IMR-90 (cell line): ENCODE measurements at regions not wholly inside any gene's neighbourhood (a gene's known extent, or its start where the extent isn't known, plus 50 kb on each side); places are given as distances from the start of the nearest gene placed in this dataset.

Source experiments
- ATAC-seq: fragments of 200-7000 bp; cut with Tn5 transposase; 2 replicates; pipeline ENCODE4 v1.9.1; 2020; ENCODE audit warnings: low read depth, mild to moderate bottlenecking, moderate library complexity
- BruUV-seq: library from RNA; stranded (reverse); fragments of 400-500 nt; replicated peaks from 2 replicates; lab custom pipeline; 2021; lab: Mats Ljungman, UMichigan
- CTCF ChIA-PET: fragments of 300-600 bp; formaldehyde crosslinking; extraction: SDS; loops from one replicate; lab custom pipeline; 2021; ENCODE audit warnings: antibody characterized with exemption; lab: Yijun Ruan, JAX
- POLR2A ChIA-PET: fragments of 300-600 bp; sonication (Branson Sonifier 250); formaldehyde crosslinking; loops from one replicate; lab custom pipeline; 2022; ENCODE audit warnings: antibody characterized with exemption; ENCODE audit not compliant: unreplicated experiment; lab: Charles Lee
- DNase-seq: peaks from one replicate; pipeline ENCODE4 v3.0.0; 2013
- H2AFZ ChIP-seq: replicated peaks from 2 replicates; pipeline ENCODE3; 2013; ENCODE audit warnings: low read length, mild to moderate bottlenecking; ENCODE audit not compliant: poor library complexity
- H2AK5ac ChIP-seq: 2 replicates; pipeline ENCODE4 v1.6.1; 2013; ENCODE audit warnings: low read depth, low read length, inconsistent platforms
- H2AK9ac ChIP-seq: replicated peaks from 2 replicates; pipeline ENCODE3; 2013; ENCODE audit warnings: mild to moderate bottlenecking, low read depth, low read length, moderate library complexity; ENCODE audit not compliant: poor library complexity
- H2BK120ac ChIP-seq: 2 replicates; pipeline ENCODE4 v1.6.1; 2013; ENCODE audit warnings: low read depth, low read length, inconsistent platforms
- H2BK15ac ChIP-seq: 3 replicates; pipeline ENCODE4 v1.6.1; 2013; ENCODE audit warnings: low read depth, low read length, inconsistent platforms
- H2BK20ac ChIP-seq: 2 replicates; pipeline ENCODE4 v1.6.1; 2013; ENCODE audit warnings: low read depth, mild to moderate bottlenecking, inconsistent platforms, low read length, moderate library complexity
- H2BK5ac ChIP-seq: 2 replicates; pipeline ENCODE4 v1.6.1; 2013; ENCODE audit warnings: mild to moderate bottlenecking, low read depth, low read length, inconsistent platforms; ENCODE audit not compliant: poor library complexity, severe bottlenecking
- H3K14ac ChIP-seq: replicated peaks from 2 replicates; pipeline ENCODE4 v1.6.1; 2013; ENCODE audit warnings: low read depth, low read length, inconsistent platforms
- H3K18ac ChIP-seq: 2 replicates; pipeline ENCODE4 v1.6.1; 2013; ENCODE audit warnings: low read depth, low read length, control low read depth
- H3K23ac ChIP-seq: 2 replicates; pipeline ENCODE4 v1.6.1; 2013; ENCODE audit warnings: low read depth, low read length, inconsistent platforms
- H3K27ac ChIP-seq: 2 replicates; pipeline ENCODE4 v1.5.1; 2013; ENCODE audit warnings: mild to moderate bottlenecking, control low read depth, low read length; ENCODE audit not compliant: insufficient read depth
- H3K27me3 ChIP-seq: 2 replicates; pipeline ENCODE4 v1.6.1; 2013; ENCODE audit warnings: low read length; ENCODE audit not compliant: control insufficient read depth, insufficient read depth
- H3K36me3 ChIP-seq: 2 replicates; pipeline ENCODE4 v1.6.1; 2013; ENCODE audit warnings: low read length, mixed read lengths; ENCODE audit not compliant: control insufficient read depth, insufficient read depth
- H3K4ac ChIP-seq: 2 replicates; pipeline ENCODE4 v1.6.1; 2013; ENCODE audit warnings: low read depth, low read length, inconsistent platforms
- H3K4me1 ChIP-seq: 2 replicates; pipeline ENCODE4 v1.6.1; 2013; ENCODE audit warnings: low read length, mixed read lengths; ENCODE audit not compliant: control insufficient read depth, insufficient read depth
- H3K4me2 ChIP-seq: 2 replicates; pipeline ENCODE4 v1.6.1; 2013; ENCODE audit warnings: low read depth, mild to moderate bottlenecking, control low read depth, low read length, moderate library complexity
- H3K4me3 ChIP-seq: 2 replicates; pipeline ENCODE4 v1.5.1; 2013; ENCODE audit warnings: low read depth, mild to moderate bottlenecking, control low read depth, low read length, moderate library complexity; ENCODE audit not compliant: insufficient read depth
- H3K56ac ChIP-seq: 2 replicates; pipeline ENCODE4 v1.6.1; 2013; ENCODE audit warnings: low read length, inconsistent platforms; ENCODE audit not compliant: insufficient read depth; ENCODE audit errors: extremely low read depth
- H3K79me1 ChIP-seq, 2 experiments: 2 replicates each; pipeline ENCODE4 v1.6.1; 2013; ENCODE audit warnings: low read length in 2 of 2, inconsistent platforms in 1 of 2, low read depth in 1 of 2
- H3K9ac ChIP-seq: 2 replicates; pipeline ENCODE4 v1.6.1; 2013; ENCODE audit warnings: low read depth, low read length, control low read depth
- H3K9me1 ChIP-seq: 2 replicates; pipeline ENCODE4 v1.6.1; 2013; ENCODE audit warnings: low read length, inconsistent platforms; ENCODE audit not compliant: insufficient read depth
- H3K9me3 ChIP-seq: 2 replicates; pipeline ENCODE4 v1.6.1; 2013; ENCODE audit warnings: low read length; ENCODE audit not compliant: control insufficient read depth, insufficient read depth
- H4K20me1 ChIP-seq: 2 replicates; pipeline ENCODE4 v1.6.1; 2013; ENCODE audit warnings: low read length, inconsistent platforms; ENCODE audit not compliant: insufficient read depth
- H4K5ac ChIP-seq: 2 replicates; pipeline ENCODE4 v1.6.1; 2013; ENCODE audit warnings: mild to moderate bottlenecking, low read depth, low read length, control low read depth
- H4K8ac ChIP-seq, 2 experiments: 2 replicates each; pipeline ENCODE4 v1.6.1; 2013; ENCODE audit warnings: low read depth in 2 of 2, low read length in 2 of 2, control low read depth in 1 of 2, inconsistent platforms in 1 of 2
- H4K91ac ChIP-seq: 2 replicates; pipeline ENCODE4 v1.6.1; 2013; ENCODE audit warnings: low read depth, low read length, inconsistent platforms; ENCODE audit not compliant: insufficient read depth
- BHLHE40 ChIP-seq: fragments of 150-350 bp; IDR thresholded peaks from 2 replicates; pipeline ENCODE4 v1.6.1; 2016; ENCODE audit warnings: mild to moderate bottlenecking, low read depth, low read length
- CEBPB ChIP-seq: IDR thresholded peaks from 2 replicates; pipeline ENCODE4 v1.6.1; 2012; ENCODE audit warnings: low read depth, low read length, improper control_type of control experiment
- CHD1 ChIP-seq: IDR thresholded peaks from 2 replicates; pipeline ENCODE4 v1.6.1; 2012; ENCODE audit warnings: low read depth, low read length, improper control_type of control experiment
- FOS ChIP-seq: fragments of 150-350 bp; IDR thresholded peaks from 2 replicates; pipeline ENCODE4 v1.6.1; 2016; ENCODE audit warnings: low read depth, low read length
- MAZ ChIP-seq: IDR thresholded peaks from 2 replicates; pipeline ENCODE4 v1.6.1; 2012; ENCODE audit warnings: low read depth, mild to moderate bottlenecking, low read length, improper control_type of control experiment, moderate library complexity, borderline replicate concordance
- MXI1 ChIP-seq: IDR thresholded peaks from 2 replicates; pipeline ENCODE4 v1.6.1; 2012; ENCODE audit warnings: low read depth, mild to moderate bottlenecking, low read length, moderate library complexity, borderline replicate concordance
- NFE2L2 ChIP-seq: fragments of 150-350 bp; IDR thresholded peaks from 2 replicates; pipeline ENCODE4 v1.6.1; 2016; ENCODE audit warnings: low read depth, mild to moderate bottlenecking, low read length
- POLR2A ChIP-seq: IDR thresholded peaks from 2 replicates; pipeline ENCODE4 v1.6.1; 2012; ENCODE audit warnings: mild to moderate bottlenecking, low read depth, low read length
- RAD21 ChIP-seq: IDR thresholded peaks from 2 replicates; pipeline ENCODE4 v1.6.1; 2012; ENCODE audit warnings: low read length, improper control_type of control experiment
- RCOR1 ChIP-seq: IDR thresholded peaks from 2 replicates; pipeline ENCODE4 v1.6.1; 2012; ENCODE audit warnings: mild to moderate bottlenecking, low read length, improper control_type of control experiment; ENCODE audit not compliant: insufficient replicate concordance
- RFX5 ChIP-seq: IDR thresholded peaks from 2 replicates; pipeline ENCODE4 v1.8.0; 2012; ENCODE audit warnings: low read depth, mild to moderate bottlenecking, low read length, moderate library complexity
- SMC3 ChIP-seq: fragments of 150-350 bp; IDR thresholded peaks from 2 replicates; pipeline ENCODE4 v1.6.1; 2016; ENCODE audit warnings: low read depth, mild to moderate bottlenecking, antibody characterized with exemption, low read length, moderate library complexity
- WGBS, 2 experiments: methylation state at CpG; one replicate each; pipeline versions ENCODE4 v1.1.5 to v1.1.7; 2013; ENCODE audit warnings: missing lambda C conversion rate in 2 of 2; ENCODE audit not compliant: insufficient read length in 1 of 2; ENCODE audit errors: extremely low coverage in 2 of 2; 5-methylcytosine and 5-hydroxymethylcytosine counted together
- dilution Hi-C: fragments of 300-500 bp; cut with HindIII; formaldehyde crosslinking; loops from one replicate; pipeline ENCODE4 v1.14.3; 2018; ENCODE audit warnings: low sequenced_read_pairs; ENCODE audit not compliant: unreplicated experiment
- in situ Hi-C: fragments of 300-500 bp; cut with MboI; formaldehyde crosslinking; loops from 3 replicates; pipeline ENCODE4 v1.14.3; 2019; ENCODE audit warnings: low sequenced_read_pairs, inconsistent platforms, mixed read lengths
- intact Hi-C: fragments of 100-400 bp; cut with micrococcal nuclease; formaldehyde crosslinking; loops from 2 replicates; pipeline ENCODE4 v1.10.0; 2022
- TF ChIP-seq, protein P1 (sequence below): fragments of 150-350 bp; IDR thresholded peaks from 2 replicates; pipeline ENCODE4 v1.6.1; 2017; ENCODE audit warnings: mild to moderate bottlenecking, antibody characterized with exemption, low read length, low read depth
- TF ChIP-seq, protein P2 (sequence below): fragments of 150-350 bp; IDR thresholded peaks from 2 replicates; pipeline ENCODE4 v1.6.1; 2016; ENCODE audit warnings: low read depth, mild to moderate bottlenecking, low read length, moderate library complexity, borderline replicate concordance
- TF ChIP-seq, protein P3 (sequence below): conservative IDR thresholded peaks from 2 replicates; pipeline ENCODE4 v1.5.1; 2012; ENCODE audit warnings: mild to moderate bottlenecking, low read depth, low read length, improper control_type of control experiment

DNA sequence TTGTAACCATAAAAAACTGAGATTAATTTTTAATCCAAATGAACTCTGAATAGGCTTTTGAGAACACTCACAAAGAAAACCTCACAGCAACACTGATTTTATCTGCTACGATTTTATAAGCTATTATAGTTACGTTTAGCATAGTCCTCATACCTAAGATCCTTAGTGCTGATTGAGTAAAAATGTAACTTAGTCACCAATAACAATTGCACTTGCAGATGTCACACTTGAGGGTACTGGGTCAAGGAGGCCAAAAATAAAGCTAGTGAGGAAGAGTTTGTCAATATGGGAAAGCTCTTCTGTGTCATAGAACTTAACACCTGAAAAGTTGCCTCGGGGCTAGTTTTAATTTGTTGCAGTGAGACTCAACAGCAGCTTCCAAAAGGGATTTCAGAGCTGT lies 706.5 kb upstream of the FAM98A start:
- no peak overlapping the region for H2AFZ ChIP-seq
- ATAC-seq (no peak), DNase-seq (no peak)
- ChIA-PET CTCF (interaction anchor here (0.6 kb wide), 1 partner anchor 64 kb away, joined by 3 read pairs; no protein-coding TSS in a partner anchor), POLR2A (no interaction called here)
- no peak overlapping the region for H4K91ac ChIP-seq
- H2AK5ac ChIP-seq = no peak overlapping the region
- WGBS, 2 experiments = 25% methylated on average over 1 of the region's 3 CpGs; no CpG with 5 or more reads in 1 of the 2 experiments
- no peaks in the 10 kb centered on the region for H3K27me3 ChIP-seq
- no peak overlapping the region for H3K18ac ChIP-seq
- no peak overlapping the region for H3K56ac ChIP-seq
- H3K23ac ChIP-seq = no peak overlapping the region
- dilution Hi-C loops (no loop called here), in situ Hi-C loops (no loop called here), intact Hi-C loops (no loop called here)
- BruUV-seq = no TSS peak
- H3K9me1 ChIP-seq = no peaks in the 10 kb centered on the region
- no peak overlapping the region for H4K5ac ChIP-seq
- H3K14ac ChIP-seq = no peak overlapping the region
- H3K4ac ChIP-seq = no peak overlapping the region
- no peak overlapping the region for H3K4me3 ChIP-seq
- H3K36me3 ChIP-seq = no peaks in the 10 kb centered on the region
- no peak overlapping the region for H3K27ac ChIP-seq
- TF ChIP-seq RCOR1 (no peak), RFX5 (no peak), CEBPB (no peak), FOS (no peak), POLR2A (no peak), MAZ (no peak), CHD1 (no peak), BHLHE40 (no peak), MXI1 (no peak), SMC3 (no peak), NFE2L2 (no peak), RAD21 (no peak)
- TF ChIP-seq, protein P1, sequence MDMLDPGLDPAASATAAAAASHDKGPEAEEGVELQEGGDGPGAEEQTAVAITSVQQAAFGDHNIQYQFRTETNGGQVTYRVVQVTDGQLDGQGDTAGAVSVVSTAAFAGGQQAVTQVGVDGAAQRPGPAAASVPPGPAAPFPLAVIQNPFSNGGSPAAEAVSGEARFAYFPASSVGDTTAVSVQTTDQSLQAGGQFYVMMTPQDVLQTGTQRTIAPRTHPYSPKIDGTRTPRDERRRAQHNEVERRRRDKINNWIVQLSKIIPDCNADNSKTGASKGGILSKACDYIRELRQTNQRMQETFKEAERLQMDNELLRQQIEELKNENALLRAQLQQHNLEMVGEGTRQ = no peak
- TF ChIP-seq, protein P2, sequence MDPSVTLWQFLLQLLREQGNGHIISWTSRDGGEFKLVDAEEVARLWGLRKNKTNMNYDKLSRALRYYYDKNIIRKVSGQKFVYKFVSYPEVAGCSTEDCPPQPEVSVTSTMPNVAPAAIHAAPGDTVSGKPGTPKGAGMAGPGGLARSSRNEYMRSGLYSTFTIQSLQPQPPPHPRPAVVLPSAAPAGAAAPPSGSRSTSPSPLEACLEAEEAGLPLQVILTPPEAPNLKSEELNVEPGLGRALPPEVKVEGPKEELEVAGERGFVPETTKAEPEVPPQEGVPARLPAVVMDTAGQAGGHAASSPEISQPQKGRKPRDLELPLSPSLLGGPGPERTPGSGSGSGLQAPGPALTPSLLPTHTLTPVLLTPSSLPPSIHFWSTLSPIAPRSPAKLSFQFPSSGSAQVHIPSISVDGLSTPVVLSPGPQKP = no peak
- TF ChIP-seq, protein P3, sequence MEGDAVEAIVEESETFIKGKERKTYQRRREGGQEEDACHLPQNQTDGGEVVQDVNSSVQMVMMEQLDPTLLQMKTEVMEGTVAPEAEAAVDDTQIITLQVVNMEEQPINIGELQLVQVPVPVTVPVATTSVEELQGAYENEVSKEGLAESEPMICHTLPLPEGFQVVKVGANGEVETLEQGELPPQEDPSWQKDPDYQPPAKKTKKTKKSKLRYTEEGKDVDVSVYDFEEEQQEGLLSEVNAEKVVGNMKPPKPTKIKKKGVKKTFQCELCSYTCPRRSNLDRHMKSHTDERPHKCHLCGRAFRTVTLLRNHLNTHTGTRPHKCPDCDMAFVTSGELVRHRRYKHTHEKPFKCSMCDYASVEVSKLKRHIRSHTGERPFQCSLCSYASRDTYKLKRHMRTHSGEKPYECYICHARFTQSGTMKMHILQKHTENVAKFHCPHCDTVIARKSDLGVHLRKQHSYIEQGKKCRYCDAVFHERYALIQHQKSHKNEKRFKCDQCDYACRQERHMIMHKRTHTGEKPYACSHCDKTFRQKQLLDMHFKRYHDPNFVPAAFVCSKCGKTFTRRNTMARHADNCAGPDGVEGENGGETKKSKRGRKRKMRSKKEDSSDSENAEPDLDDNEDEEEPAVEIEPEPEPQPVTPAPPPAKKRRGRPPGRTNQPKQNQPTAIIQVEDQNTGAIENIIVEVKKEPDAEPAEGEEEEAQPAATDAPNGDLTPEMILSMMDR = no peak
- H2BK120ac ChIP-seq = no peak overlapping the region
- no peak overlapping the region for H4K8ac ChIP-seq
- no peak overlapping the region for H3K4me2 ChIP-seq
- no peaks in the 10 kb centered on the region for H4K20me1 ChIP-seq
- no peaks in the 10 kb centered on the region for H3K4me1 ChIP-seq
- no peak overlapping the region for H2AK9ac ChIP-seq
- H3K9ac ChIP-seq = no peak overlapping the region
- no peak overlapping the region for H2BK5ac ChIP-seq
- H2BK15ac ChIP-seq = no peak overlapping the region
- peaks cover 4% of the 10 kb centered on the region for H3K9me3 ChIP-seq
- no peaks in the 10 kb centered on the region for H3K79me1 ChIP-seq
- no peak overlapping the region for H2BK20ac ChIP-seq
